ENCODE measurements at regions not wholly inside any gene's neighbourhood (a gene's known extent, or its start where the extent isn't known, plus 50 kb on each side); places are given as distances from the start of the nearest gene placed in this dataset.

DNA sequence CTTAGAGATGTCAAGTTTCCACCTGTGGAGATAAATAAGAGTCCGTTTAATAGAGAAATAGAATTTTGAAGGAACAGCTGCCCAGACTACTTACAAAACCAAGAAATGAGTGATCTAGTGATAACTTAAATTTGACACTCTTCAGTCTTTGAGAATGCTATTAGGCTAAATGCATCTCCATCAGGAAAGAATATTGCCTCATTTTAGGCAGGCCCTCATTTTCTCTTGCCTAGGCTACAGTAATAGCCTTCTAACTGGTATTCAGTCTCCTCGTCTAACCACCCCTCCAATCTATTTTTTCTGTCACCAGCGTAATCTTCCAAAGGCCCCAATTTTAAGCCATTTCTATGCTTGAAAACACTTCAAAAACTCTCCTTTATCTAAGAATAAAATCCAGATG is 537.8 kb upstream of the CA10 start:
- TF ChIP-seq CTCF (tag by site-specific recombination; IDR thresholded peaks at IDR 0.05) = no peak
- TF ChIP-seq, protein P1, sequence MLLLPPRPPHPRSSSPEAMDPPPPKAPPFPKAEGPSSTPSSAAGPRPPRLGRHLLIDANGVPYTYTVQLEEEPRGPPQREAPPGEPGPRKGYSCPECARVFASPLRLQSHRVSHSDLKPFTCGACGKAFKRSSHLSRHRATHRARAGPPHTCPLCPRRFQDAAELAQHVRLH (tag by site-specific recombination; IDR thresholded peaks at IDR 0.05) = no peak
